Urothelium cell line (cell line): ENCODE measurements at regions not wholly inside any gene's neighbourhood (a gene's known extent, or its start where the extent isn't known, plus 50 kb on each side); places are given as distances from the start of the nearest gene placed in this dataset.

Experiments used
- DNase-seq: peaks from one replicate; pipeline ENCODE4 v3.0.0; 2011; ENCODE audit warnings: low spot score, mixed read lengths
- FAIRE-seq: peaks from 2 replicates; lab custom pipeline; 2011; peaks lifted over from hg19 to GRCh38; lab: Jason Lieb, UNC

DNA sequence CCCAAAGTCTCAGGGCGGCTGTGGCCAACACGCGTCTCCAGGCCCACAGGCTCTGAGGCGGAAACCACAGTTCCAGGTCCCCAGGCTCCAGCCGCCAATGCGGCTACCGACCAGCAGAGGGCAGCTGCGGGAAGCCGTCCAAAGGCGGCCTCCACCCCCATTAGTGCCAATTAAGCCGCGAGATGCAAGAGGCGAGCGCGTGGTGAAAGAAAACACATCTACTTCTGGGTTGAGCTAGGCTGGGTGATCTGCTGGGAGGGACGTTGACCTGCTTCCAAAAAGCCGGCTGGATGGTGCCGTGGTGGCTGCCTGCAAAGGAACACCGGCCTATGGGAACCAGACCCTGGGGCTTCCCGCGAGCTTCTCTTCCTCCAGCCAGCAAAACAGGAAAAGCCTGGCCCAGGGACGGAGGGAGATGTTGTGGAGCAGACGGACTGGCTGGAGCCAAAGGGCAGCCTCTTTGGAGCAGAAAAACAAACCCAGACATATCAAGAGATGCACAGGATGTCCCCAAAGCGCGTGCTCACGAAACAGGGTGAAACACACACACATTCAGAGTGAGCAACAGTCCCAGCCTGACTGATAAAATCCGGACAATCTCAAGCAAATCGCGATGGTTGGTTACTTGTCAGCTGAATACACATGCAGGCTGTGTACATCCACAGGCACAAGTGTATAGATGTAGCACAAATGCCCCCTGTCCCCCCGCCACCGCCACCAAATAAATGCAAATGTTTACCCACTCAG is 187.1 kb upstream of the BRINP1 start:
- DNase-seq, result peak; percentile 75
- FAIRE-seq, result no peak

- DNase-seq, result no peak
- FAIRE-seq, result no peak
These were observed 175.3 kb upstream of the BRINP1 start for GRCh38 chr9:119544492-119544891.

DNA sequence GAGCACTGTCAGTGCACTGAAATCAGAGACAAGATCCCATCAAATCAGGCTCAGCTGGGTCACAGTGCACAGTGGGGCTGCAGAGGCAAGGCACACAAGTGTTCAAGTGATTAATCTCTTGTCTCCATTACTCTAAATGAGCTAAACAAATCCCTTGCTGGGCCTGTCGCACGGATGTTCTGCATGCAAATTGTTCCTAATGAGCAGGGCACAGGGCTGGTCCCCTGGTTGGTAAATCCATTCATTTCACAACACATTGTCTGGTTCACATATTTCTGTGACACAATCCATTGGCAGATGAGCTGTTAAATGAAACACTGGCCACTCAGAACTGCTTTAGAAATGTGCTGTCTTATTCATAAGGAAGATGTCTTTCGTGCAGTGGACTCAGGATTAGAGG is 167.9 kb upstream of the BRINP1 start:
- no peak for DNase-seq
- FAIRE-seq, result no peak

- FAIRE-seq (no peak), DNase-seq (no peak)
These were observed 164.3 kb upstream of the BRINP1 start for GRCh38 chr9:119533504-119533903.

DNA sequence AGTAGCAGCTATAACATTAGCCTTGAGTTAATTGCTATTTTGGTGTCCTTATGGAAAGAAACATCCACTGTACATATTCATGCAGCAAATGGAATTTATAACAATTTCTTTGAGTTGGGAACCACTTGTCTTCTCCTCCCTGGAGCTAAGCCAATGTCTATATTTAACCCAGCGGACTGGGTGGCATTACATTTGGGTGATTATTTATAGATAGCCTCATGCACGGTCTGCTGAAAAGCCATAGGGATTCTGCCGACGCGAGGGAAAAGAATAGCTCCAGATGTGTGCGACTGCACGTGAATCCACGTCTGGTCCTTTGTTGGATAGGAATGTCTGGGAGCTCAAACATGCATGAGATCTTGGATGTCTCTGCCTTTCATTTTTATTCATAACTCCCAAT is 157.5 kb upstream of the BRINP1 start:
- no peak for DNase-seq

DNA sequence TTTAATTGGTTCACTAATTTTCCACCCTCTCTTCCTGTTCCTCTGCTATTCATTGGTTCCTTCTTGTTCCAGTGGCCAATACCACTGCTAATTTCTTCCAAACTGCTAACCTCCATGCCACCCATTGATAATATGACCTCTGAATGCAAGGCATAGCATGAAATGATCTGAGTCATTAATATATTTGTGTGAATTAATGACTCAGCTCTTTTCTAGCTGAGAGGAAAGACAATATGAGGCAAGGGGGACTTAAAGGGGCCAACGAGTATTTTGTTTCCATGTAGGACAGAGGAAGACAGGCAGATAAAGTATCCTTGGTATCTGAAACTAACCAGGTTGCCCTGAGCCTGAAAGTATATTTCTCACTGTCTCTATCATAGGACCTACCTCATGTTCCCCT is 154.3 kb upstream of the BRINP1 start:
- no peak for FAIRE-seq
- DNase-seq, result no peak

More for the DNA sequence above, 157.5 kb upstream of the BRINP1 start:
- FAIRE-seq, result no peak

GRCh38 chr9:119522381-119522780 is 153.1 kb upstream of the BRINP1 start:
- FAIRE-seq (no peak), DNase-seq (no peak)

DNA sequence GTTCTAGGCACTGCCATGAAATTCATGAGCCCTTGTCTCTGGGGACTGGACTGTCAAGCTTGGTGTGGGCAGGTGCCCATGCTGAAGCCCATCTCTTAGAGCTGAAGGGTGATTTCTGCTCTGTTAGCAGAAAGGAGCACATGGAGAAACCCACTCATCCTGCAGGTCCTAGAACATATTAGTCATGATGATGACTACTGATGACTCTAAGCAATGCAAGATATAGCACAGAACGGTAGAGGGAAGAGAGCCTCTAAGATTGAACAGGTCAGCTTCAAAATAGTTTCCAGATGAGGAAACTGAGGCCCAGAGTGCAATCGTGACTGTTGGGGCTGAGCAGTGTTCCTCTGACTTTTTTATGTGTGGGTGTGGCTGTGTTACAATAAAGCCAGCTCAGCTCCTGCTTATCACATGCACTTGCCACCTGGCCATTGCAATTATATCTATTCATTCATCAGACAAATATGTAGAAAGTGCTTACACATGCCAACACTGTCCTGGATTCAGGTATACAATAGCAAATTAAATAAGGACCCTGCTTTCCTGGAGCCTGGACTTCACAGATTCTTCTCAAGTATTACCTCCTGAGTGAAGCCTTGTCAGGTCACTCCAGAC is 140.2 kb upstream of the BRINP1 start:
- FAIRE-seq, result no peak
- DNase-seq, result no peak

DNA sequence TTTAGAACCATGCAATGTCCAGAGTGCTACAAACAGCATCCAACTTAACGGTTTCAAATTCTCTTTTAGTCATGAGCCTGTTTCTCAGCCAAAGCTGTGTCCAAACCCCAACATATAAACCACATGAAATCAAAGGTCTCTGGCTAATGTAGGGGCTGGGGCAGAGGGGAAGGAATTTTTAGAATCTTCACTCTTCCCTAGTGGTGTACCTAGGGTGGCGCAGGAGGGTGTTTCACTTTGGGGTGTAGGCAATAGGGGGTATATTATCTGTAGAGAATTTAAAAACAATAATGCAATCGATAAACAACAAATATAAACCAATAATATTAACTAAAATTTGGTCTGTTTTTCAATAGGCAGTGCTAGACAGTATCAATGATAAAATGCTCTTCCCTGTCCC is 132.1 kb upstream of the BRINP1 start:
- DNase-seq, result no peak

GRCh38 chr9:119500072-119500771 is 131.0 kb upstream of the BRINP1 start:
- DNase-seq, result peak; percentile 23
- FAIRE-seq, result no peak

More for the DNA sequence above, 132.1 kb upstream of the BRINP1 start:
- no peak for FAIRE-seq

GRCh38 chr9:119487118-119487827 is 118.0 kb upstream of the BRINP1 start:
- DNase-seq, result no peak
- no peak for FAIRE-seq

GRCh38 chr9:119483153-119483552 is 113.9 kb upstream of the BRINP1 start:
- FAIRE-seq (no peak), DNase-seq (no peak)

GRCh38 chr9:119477197-119477596 is 108.0 kb upstream of the BRINP1 start:
- DNase-seq (no peak), FAIRE-seq (no peak)

DNA sequence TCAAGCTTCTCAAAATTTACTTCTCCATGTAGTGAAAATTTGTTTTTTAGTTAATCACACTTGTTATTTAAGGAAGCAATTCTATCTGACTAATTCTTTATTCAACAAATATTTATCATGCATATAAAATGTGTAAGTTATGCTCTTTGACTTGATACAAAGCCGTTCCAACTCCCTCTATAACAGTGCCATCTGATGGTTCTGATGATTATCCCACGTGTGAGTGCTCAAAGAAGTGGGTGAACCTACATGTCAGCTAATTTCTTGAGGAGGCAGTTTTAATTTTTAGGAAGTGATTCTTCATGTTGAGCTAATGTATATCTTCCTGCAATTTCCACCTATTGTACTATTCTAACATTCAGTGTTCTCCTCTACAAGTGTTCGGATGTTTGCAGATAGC is 88.8 kb upstream of the BRINP1 start:
- FAIRE-seq (no peak), DNase-seq (no peak)

GRCh38 chr9:119453980-119454379 is 84.7 kb upstream of the BRINP1 start:
- FAIRE-seq (no peak), DNase-seq (no peak)

GRCh38 chr9:119453490-119453911 is 84.3 kb upstream of the BRINP1 start:
- DNase-seq (no peak), FAIRE-seq (no peak)

- FAIRE-seq (no peak), DNase-seq (no peak)
These were observed 82.2 kb upstream of the BRINP1 start for GRCh38 chr9:119451426-119451825.

- FAIRE-seq (no peak), DNase-seq (no peak)
These were observed 73.9 kb upstream of the BRINP1 start for GRCh38 chr9:119443179-119443578.

DNA sequence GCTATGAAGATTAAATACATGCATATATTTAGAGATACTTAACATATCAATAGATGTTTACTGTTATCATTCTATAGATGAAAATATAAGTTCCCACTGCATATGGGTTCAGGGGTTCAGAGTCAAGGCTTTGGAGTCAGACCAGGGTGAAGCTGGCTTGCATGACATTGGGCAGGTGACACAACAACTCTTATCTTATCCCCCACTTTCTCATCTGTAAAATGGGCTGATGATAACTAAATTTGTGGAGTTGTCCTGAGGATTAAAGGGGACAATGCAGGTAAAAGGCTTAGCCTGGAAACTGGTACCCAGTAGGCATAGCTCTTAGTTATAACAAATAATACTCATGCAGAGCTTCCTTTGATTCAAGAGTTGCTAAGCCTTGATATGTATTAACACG is 72.6 kb upstream of the BRINP1 start:
- DNase-seq (no peak), FAIRE-seq (no peak)

- DNase-seq (no peak), FAIRE-seq (no peak)
These were observed 72.1 kb upstream of the BRINP1 start for GRCh38 chr9:119441338-119441737.

GRCh38 chr9:119436261-119436660 is 67.0 kb upstream of the BRINP1 start:
- DNase-seq (no peak), FAIRE-seq (no peak)
